UCSD-AML1 (cell line): ENCODE measurements at regions not wholly inside any gene's neighbourhood (a gene's known extent, or its start where the extent isn't known, plus 50 kb on each side); places are given as distances from the start of the nearest gene placed in this dataset.
"Not testable (repeated sequence)": the region's sequence is repeated elsewhere in the genome, so short reads cannot be mapped to it uniquely, and the experiment has no call there.

ENCODE experiments used
- DNase-seq: peaks from one replicate; lab custom pipeline; 2025; ENCODE audit not compliant: unreplicated experiment; lab: John Stamatoyannopoulos, UW

DNA sequence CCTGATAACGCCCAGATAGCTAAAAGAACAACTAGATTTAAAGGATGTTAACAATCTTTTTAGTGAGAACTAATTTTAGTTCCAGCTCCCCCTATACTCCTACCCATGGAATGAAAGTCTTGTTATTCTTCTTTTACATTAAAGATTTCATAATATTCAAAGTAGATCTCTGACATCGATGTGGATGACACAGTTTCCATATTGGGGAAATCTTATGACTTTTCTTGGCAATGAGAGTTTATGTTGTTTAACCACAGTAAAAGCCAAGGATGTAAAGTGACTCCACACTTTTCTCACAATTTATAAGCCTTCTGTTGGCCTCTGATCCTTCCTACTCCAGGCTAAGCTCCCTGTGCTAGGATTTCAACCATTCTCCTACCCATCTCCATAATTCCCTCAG, 332.6 kb upstream of the KCNMB2 start:
- DNase-seq: no peak

DNA sequence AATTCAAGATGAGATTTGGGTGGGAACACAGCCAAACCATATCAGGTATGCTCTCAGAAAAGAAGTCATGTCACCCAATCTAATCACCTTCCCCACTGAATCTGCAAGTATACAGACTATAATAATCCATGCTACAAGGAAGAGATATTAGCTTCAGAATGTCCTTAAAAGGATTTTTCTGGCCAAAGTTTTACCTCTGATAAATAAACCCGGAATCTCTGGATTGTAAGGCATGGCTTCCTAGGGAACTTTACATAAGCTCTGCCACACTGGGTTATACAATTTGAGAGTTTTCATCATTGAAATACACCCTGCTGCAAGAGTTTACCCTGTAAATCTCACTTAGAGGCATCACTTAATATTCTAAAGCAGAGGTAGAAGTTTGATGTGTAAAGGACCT, 330.5 kb upstream of the KCNMB2 start:
- no peak for DNase-seq

DNA sequence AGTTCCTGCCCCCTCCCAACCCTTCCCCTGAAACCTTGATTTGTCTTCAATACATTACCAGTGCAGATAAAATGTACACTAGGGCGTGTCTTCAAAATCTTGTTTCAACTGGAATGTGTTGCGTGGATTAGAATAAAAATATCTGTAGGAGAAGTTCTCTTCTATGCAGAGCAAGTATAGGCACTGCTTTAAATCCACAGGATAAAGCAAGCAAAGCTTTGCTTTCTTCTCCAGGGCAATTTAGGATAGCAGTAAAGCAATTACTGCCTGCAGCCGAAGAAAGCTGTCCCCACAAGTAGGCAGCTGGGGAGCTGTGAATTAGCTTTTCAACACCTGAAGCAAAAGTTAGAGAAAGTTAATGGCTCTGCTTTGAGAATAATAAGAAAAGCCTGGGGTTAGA, 329.7 kb upstream of the KCNMB2 start:
- no peak for DNase-seq

DNA sequence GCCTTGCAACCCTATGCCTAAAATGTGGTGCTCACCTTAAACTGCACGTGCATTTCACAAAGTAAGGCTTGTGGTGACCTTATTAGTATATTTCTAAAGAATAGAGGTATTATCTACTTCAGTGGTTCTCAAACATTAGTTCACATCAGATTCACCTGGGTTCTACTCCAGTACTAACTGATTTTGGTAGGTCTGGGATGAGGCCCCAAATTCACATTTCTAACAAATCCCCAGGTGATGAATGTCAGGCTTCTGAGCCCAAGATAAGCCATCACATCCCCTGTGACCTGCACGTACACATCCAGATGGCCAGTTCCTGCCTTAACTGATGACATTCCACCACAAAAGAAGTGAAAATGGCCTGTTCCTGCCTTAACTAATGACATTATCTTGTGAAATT, 329.1 kb upstream of the KCNMB2 start:
- not testable (repeated sequence) for DNase-seq

DNA sequence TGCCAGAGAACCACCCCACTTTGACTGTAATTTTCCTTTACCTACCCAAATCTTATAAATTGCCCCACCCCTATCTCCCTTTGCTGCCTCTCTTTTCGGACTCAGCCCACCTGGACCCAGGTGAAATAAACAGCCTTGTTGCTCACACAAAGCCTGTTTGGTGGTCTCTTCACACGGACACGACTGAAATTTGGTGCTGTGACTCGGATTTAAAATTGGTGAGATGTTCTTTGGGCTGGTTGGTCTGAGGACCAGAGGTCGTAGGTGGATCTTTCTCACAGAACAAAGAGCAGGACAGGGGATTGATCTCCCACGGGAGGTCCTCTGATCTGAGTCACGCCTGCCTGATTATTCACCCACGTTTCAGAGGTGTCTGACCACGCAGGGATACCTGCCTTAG, 328.6 kb upstream of the KCNMB2 start:
- not testable (repeated sequence) for DNase-seq

DNA sequence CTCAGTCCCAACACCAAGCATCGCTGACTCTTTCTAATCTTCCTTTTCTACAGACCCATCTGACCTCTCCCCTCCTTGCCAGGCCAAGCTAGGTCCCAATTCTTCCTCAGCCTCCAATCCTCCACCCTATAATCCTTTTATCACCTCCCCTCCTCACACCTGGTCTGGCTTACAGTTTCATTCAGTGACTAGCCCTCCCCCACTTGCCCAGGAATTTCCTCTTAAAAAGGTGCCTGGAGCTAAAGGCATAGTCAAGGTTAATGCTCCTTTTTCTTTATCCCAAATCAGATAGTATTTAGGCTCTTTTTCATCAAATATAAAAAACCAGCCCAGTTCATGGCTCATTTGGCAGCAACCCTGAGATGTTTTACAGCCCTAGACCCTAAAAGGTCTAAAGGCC, 327.1 kb upstream of the KCNMB2 start:
- DNase-seq: not testable (repeated sequence)

DNA sequence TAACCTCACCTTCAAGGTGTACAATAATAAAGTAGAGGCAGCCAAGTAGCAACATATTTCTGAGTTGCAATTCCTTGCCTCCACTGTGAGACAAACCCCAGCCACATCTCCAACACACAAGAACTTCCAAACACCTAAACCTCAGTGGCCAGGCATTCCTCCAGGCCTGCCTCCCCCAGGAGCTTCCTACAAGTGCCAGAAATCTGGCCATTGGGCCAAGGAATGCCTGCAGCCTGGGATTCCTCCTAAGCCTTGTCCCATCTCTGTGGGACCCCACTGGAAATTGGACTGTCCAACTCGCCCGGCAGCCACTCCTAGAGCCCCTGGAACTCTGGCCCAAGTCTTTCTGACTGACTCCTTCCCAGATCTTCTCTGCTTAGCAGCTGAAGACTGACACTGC, 326.6 kb upstream of the KCNMB2 start:
- not testable (repeated sequence) for DNase-seq

DNA sequence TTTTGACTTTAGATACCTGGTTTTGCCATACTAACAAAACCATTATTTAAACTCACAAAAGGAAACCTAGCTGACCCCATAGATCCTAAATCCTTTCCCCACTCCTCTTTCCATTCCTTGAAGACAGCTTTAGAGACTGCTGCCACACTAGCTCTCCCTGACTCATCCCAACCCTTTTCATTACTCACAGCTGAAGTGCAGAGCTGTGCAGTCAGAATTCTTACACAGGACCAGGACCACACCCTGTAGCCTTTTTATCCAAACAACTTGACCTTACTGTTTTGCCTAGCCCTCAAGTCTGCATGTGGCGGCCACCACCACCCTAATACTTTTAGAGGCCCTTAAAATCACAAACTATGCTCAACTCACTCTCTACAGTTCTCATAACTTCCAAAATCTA, 325.1 kb upstream of the KCNMB2 start:
- not testable (repeated sequence) for DNase-seq

DNA sequence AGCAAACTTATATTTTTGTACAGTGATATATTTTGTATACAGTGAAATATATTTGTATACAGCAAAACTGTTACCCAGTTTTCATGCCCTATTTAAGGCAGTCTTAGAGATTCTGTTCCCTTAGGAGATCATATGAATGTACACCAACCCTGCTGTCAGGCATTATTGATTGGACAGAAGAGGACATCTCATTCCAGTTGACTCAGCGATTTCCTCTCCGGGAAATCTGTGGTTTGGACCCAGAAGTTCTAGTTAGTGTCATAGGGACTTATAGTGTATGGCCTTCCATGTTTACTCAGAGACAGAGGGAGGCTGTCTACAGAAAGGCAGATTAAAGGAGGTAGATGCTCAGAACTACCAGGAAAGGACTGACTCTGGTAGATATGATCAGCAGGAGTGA, 318.8 kb upstream of the KCNMB2 start:
- DNase-seq: no peak

DNA sequence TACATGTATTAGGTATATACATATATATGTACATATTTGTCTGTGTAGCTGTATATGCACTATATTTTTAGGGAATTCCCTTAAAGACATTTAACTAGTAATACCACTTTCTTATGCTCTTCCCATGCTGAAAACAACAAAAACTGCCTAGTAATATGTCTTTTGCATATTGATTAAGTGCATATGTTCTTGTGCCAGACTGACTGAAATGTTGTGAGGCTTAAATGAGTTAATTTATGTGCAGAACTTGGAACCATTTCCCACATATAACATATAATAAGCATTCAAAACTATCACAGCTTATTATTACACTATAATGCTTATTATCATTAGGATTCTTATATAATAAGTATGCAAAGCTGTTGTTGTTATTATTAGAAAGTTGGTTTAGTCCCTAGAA, 318.0 kb upstream of the KCNMB2 start:
- no peak for DNase-seq

DNA sequence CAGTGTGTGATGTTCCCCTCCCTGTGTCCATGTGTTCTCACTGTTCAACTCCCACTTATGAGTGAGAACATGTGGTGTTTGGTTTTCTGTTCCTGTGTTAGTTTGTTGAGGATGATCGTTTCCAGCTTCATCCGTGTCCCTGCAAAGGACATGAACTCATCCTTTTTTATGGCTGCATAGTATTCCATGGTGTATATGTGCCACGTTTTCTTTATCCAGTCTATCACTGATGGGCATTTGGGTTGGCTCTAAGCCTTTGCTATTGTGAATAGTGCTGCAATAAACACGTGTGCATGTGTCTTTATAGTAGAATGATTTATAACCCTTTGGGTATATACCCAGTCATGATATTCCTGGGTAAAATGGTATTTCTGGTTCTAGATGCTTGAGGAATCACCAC, 316.6 kb upstream of the KCNMB2 start:
- DNase-seq: not testable (repeated sequence)

DNA sequence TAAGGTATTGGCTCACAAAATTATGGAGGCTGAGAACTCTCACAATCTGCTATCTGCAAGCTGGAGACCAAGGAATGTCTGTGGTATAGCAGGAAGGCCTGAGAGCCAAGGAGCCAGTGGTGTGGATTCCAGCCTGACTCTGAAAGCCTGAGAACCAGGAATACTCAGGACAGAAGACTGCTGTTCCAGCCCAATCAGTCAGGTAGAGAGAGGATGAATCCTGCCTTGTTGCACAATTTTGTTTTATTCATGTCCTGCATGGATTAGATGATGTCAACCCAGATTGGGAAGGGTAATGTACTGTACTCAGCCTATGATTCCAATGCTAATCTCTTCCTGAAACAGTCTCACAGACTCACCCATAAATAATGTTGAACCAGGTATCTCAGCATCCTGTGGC, 312.4 kb upstream of the KCNMB2 start:
- DNase-seq: no peak

DNA sequence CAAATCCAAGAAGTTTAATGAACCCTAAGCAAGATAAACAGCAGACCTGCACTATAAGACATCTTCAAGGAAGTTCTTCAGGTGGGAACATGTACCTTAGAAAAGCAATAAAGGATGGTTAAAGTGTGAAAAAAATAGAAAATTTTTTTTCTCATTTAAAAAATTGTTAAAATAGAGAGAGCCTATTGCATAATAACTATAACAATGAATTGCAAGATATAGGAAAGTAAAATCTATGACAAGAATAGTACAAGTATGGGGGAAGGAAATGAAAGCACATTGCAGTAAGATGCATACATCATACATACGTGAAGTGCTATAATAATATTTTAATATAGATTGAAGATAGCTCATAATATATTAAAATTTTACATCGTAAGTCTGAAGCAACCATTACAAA, 310.1 kb upstream of the KCNMB2 start:
- no peak for DNase-seq

DNA sequence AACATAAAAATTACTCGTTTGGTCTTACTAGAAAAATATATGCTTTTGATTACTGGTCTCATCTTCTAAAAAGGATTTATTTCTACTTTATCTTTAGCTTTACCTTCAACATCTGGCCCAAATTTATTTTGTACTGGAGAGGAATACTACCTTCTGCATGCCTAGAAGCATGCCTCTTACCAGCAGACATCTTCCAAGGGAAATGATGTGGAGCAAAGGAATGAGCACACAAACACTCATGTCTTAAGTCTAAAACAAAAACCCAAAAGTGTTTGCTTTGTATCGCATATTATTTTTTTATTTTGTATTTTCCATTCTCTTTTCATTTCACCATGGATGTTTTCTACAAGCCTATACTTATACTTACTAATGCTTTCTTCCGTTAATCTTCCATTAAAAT, 304.6 kb upstream of the KCNMB2 start:
- no peak for DNase-seq

DNA sequence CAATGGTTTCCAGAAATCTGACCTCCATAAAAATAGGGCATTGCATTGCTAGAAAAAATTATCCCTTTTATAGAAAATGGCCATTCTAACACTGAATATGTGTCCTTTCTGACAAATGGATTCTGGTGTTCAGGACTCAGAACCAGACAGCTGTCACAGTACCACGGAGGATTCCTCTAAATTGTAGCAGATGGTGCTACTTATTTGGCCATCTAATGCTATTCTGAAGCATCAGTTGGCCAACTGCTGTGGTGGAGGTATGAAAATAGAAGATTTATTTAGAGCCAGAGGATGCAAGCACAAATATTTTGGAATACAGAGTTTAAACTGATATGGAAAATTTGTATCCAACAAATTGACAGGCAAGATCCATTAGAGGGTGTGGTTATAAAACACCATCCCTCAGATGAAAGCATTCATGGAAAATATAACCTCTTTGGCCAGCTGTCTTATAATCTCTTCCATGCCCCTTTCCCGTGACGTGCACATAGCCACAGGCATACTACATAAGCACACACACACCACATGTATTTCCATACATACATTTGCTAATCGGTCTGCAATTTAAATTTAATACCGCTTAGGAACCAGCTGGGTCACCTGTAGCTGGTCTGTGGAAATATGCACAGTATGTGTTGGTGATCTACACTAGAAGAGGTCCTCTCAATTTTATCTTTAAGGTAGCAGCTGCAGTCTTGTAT, 302.7 kb upstream of the KCNMB2 start:
- DNase-seq: no peak

DNA sequence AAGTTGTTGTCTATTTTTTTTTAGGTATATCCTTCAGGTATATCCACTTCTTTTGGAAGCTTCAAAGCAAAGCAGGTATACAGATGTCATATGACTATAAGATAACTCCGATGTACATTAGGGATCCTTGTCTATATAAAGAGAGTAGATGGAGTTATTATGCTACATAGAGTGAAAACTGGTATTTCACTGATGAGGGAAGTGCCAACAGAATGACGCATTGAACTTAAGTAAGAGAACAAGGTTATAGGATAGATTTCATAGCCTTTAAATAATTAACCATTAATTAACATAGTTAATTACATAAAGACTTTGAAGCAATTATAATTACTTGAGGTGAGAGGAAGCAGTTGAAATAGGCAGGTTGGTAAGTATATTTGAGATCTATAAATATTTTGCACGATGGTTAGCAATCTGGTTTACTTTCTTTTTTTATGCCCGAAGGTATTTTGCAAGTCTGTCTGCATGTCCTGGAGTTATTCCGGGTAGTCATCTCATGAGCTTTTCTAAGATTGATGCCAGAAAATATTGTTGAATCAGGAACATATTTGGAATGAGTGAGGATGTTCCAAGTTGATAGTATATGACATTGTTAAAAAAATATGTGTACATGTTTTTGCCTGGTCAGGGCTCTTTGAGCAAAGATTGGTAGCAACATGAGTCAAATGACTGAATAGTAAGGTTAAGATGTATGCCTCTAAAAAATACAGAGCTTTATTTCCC, 299.5 kb upstream of the KCNMB2 start:
- no peak for DNase-seq

DNA sequence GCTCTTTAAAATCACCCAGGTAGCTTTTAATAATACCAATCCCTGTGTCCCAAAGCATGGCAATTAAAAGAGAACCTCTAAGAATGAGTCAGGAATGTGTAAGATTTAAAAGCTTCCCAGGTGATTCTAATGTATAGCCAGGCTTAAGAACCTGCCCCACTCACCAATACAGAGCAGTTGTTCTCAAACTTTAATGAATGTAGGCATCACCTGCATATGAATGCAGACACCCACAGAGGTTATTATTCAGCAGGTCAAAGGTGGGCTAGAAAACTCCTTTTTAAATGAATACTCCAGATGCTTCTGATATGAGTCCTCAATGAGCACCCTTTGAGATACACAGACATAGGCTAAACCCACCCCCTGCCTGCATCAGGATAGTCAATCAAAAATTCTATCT, 298.1 kb upstream of the KCNMB2 start:
- DNase-seq: no peak

DNA sequence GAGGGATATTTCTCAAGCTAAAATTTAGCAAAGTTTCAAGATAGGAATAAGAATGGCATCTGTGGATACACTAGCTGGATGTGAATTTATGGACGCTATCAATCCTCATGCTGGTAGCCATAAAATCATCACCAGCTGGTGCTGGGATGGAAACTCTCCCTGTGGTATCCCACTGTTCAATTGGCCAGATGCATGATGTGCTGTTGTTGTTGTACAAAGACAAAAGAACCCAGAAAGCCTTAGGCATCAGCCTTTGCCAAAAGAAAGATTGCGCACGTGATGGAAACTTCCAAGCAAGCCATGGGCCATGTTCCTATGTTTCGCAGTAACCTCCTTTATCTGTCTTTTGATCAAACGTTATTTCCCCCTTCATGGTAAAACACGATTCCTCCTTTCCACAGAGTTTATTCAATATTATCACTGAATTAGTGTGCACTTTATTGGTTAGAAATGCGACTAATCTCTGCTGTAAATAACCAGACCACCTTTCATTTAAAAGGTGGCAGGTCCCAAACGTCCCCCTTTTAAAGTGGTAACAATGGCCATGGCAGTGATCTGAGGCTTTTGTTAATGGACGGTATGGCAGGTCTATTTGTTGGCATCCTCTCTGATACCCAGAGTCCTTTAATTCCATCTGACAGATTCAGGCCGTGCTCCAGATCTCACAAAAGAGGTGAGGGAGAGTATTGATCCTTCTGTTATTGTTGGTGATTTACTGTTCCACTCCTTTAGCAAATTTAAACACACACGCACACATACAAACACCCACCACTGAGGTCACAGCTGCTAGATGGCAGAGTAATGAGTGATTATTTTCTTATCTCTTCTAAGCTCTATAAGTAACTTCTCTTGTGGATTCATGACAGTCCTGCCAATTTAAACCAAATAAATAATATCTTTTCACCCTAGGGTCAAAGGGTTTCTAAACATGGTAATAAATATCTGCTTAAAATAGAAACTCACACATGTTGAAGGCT, 291.2 kb upstream of the KCNMB2 start:
- no peak for DNase-seq

DNA sequence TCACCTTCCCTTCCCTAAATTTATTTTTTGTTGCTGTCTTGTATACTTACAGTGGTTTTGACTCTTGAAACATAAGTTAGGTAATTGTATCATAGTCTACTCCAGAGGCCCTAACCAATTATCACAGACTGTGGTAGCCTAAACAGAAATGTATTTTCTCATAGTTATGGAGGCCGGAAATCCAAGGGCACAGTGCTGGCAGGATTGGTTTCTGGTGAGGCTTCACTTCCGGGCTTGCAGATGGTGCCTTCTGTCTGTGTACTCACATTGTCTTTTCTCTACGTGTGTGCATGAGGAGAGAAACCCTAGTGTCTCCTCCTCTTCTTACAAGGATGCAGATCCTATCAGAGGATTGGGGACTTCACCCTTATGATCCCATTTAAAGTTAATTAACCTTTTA, 290.2 kb upstream of the KCNMB2 start:
- no peak for DNase-seq

DNA sequence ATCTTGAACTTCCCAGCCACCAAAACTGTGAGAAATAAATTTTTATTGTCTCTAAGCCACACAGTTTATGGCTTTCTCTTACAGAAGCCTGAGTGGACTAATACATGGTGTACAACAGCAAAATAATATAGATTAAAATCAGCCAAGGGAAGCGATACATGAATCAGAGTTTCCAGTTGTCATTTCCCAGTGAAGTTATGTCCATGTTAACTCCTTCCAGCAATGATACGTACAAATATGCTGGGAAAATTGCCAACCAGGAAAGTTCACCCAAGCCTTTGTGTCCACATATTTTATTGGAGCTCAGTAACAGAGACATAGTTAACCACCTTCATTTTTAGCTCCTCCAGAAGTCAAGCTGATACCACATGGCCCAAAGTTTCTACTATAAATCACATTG, 280.9 kb upstream of the KCNMB2 start:
- DNase-seq: no peak

DNA sequence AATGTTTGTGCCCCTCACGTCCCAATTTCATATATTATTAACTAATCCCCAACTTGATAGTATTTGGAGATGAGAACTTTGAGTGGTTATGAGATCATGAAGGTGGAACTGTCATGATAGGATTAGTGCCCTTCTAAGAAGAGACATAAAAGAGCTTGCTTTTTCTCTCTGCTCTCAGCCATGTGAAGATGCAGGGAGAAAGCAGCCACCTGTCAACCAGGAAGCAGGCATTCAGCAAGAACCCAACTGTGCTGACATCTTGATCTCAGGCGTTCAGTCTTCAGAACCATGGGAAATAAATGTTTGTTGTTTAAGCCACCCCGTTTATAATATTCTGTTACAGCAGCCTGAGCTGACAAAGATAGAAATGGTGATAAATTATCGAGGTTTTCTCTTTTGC, 278.7 kb upstream of the KCNMB2 start:
- no peak for DNase-seq

DNA sequence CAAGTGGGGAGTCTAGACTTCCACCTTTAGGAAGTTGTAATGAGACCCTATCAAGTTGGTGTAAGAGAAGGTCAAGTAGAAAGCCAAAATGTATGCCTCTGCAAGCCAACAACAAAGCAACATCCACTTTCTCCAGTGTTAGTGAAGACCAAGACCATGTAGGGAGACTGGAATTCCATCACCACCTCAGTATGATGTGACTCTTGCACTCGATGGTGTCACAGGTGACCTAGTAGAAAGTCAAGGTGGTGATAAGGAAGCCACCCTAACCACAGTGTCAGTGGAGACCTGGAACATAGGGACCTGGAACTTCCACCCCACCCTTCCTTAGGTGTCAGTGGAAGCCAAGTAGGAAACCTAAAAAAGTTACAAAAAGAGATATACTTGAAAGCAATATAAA, 278.1 kb upstream of the KCNMB2 start:
- DNase-seq: no peak
